Suprapubic skin (tissue), 4 donors: ENCODE measurements at regions not wholly inside any gene's neighbourhood (a gene's known extent, or its start where the extent isn't known, plus 50 kb on each side); places are given as distances from the start of the nearest gene placed in this dataset.
"Not testable (repeated sequence)": the region's sequence is repeated elsewhere in the genome, so short reads cannot be mapped to it uniquely, and the experiment has no call there.

Source experiments
- DNase-seq, 2 donors: peaks; one replicate each; pipeline ENCODE4 v3.0.0-alpha.2; 2019; ENCODE audit warnings: low spot score in 2 of 2
- H3K27ac ChIP-seq: fragments of 200-600 bp; sonication (generic); one replicate; pipeline ENCODE4 v1.5.1; 2019
- H3K27me3 ChIP-seq: fragments of 200-600 bp; sonication (generic); one replicate; pipeline ENCODE4 v1.5.1; 2019
- H3K36me3 ChIP-seq: fragments of 200-600 bp; sonication (generic); one replicate; pipeline ENCODE4 v1.5.1; 2019
- H3K4me1 ChIP-seq: fragments of 200-600 bp; sonication (generic); one replicate; pipeline ENCODE4 v1.5.1; 2019
- H3K4me3 ChIP-seq: fragments of 200-600 bp; sonication (generic); one replicate; pipeline ENCODE4 v1.5.1; 2019; ENCODE audit warnings: mild to moderate bottlenecking
- H3K9me3 ChIP-seq: fragments of 200-600 bp; sonication (generic); one replicate; pipeline ENCODE4 v1.5.1; 2019
- EP300 ChIP-seq: sonication (generic); formaldehyde crosslinking; IDR thresholded peaks from one replicate; pipeline ENCODE4 v1.6.1; 2017; ENCODE audit warnings: antibody characterized with exemption
- POLR2A ChIP-seq, 2 donors: fragments of 450-650 bp; IDR thresholded peaks; one replicate each; pipeline ENCODE4 v1.6.1; 2017; ENCODE audit warnings: antibody characterized with exemption in 2 of 2, mild to moderate bottlenecking in 2 of 2, moderate library complexity in 2 of 2
- POLR2AphosphoS5 ChIP-seq, 3 donors: sonication (generic); formaldehyde crosslinking; IDR thresholded peaks; one replicate each; pipeline ENCODE4 v1.6.1; 2017; ENCODE audit warnings: antibody characterized with exemption in 3 of 3
- WGBS: methylation state at CpG from one replicate; pipeline ENCODE4 v1.1.5; 2018; 5-methylcytosine and 5-hydroxymethylcytosine counted together
- TF ChIP-seq, protein P1 (sequence below), 2 donors: fragments of 200-600 bp in 1 of 2; fragments of 450-650 bp in 1 of 2; sonication (generic) in 1 of 2; IDR thresholded peaks; one replicate each; pipeline ENCODE4 v1.5.1; 2016 to 2019; ENCODE audit warnings: antibody characterized with exemption in 2 of 2, mild to moderate bottlenecking in 1 of 2, moderate library complexity in 1 of 2

DNA sequence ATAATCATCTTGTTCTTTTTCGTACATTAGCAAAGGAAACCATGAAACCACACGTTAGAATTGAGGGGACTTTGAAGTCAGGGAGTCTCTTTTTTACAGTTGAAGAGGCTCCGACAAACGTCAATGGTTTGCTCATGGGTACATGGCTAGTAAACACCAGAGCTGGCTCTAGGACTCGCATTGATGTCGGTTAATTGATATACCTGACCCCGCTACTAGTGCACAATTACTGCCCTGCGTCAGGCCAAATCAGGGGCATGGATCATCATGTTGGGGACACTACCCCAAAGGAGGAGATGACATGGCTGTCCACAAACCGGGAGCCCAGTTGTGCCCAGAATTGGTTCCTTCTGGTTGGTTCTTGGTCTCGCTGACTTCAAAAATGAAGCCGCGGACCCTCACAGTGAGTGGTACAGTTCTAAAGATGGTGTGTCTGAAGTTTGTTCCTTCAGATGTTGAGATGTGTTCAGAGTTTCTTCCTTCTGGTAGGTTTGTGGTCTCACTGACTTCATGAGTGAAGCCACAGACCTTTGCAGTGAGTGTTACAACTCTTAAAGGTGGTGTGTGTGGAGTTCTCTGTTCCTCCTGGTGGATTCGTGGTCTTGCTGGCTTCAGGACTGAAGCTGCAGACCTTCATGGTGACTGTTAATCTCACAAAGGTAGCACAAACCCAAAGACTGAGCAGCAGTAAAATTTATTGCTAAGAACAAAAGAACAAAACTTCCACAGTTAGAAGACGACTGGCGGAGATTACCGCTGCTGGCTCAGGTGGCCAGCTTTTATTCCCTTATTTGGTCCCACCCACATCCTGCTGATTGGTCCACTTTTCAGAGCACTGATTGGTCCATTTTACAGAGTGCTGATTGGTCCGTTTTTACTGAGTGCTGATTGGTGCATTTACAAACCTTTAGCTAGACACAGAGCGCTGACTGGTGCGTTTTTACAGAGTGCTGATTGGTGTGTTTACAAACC, 126.9 kb upstream of the ERRFI1 start:
- no peak for TF ChIP-seq EP300
- TF ChIP-seq, protein P1, sequence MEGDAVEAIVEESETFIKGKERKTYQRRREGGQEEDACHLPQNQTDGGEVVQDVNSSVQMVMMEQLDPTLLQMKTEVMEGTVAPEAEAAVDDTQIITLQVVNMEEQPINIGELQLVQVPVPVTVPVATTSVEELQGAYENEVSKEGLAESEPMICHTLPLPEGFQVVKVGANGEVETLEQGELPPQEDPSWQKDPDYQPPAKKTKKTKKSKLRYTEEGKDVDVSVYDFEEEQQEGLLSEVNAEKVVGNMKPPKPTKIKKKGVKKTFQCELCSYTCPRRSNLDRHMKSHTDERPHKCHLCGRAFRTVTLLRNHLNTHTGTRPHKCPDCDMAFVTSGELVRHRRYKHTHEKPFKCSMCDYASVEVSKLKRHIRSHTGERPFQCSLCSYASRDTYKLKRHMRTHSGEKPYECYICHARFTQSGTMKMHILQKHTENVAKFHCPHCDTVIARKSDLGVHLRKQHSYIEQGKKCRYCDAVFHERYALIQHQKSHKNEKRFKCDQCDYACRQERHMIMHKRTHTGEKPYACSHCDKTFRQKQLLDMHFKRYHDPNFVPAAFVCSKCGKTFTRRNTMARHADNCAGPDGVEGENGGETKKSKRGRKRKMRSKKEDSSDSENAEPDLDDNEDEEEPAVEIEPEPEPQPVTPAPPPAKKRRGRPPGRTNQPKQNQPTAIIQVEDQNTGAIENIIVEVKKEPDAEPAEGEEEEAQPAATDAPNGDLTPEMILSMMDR (IDR thresholded peaks at IDR 0.05), result no peak
- TF ChIP-seq POLR2AphosphoS5 (IDR thresholded peaks at IDR 0.05), result no peak
- TF ChIP-seq POLR2A (IDR thresholded peaks at IDR 0.05), result no peak
- H3K4me3 ChIP-seq, result no peak overlapping the region
- no peak for DNase-seq
- H3K27me3 ChIP-seq, result no peaks in the 10 kb centered on the region
- H3K9me3 ChIP-seq, result no peaks in the 10 kb centered on the region
- no peaks in the 10 kb centered on the region for H3K36me3 ChIP-seq
- 85% methylated on average over 19 of the region's 19 CpGs for WGBS
- peaks cover 3% of the 10 kb centered on the region for H3K4me1 ChIP-seq
- H3K27ac ChIP-seq, result peak overlapping the region; percentile 35

DNA sequence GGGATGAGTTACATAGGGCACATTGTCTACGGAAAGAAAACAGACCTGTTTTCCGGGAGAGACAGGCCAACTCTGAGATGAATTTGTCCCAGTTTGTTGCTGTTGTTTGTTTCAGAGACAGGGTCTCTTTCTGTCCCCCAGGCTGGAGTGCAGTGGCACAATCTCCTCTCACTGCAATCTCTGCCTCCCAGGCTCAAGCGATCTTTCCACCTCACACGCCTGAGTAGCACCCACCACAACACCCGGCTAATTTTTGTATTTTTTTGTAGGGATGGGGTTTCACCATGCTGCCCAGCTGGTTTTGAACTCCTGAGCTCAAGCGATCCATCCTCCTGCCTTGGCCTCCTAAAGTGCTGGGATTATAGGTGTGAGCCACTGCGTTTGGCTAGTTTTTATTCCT, 125.5 kb upstream of the ERRFI1 start:
- 83% methylated on average over 7 of the region's 7 CpGs for WGBS
- TF ChIP-seq EP300, result no peak
- TF ChIP-seq POLR2AphosphoS5 (IDR thresholded peaks at IDR 0.05), result no peak
- TF ChIP-seq, protein P1 (IDR thresholded peaks at IDR 0.05), result no peak
- TF ChIP-seq POLR2A (IDR thresholded peaks at IDR 0.05), result no peak
- Histone ChIP-seq H3K27me3 (no peaks in the 10 kb centered on the region), H3K9me3 (no peaks in the 10 kb centered on the region), H3K27ac (no peak overlapping the region), H3K4me1 (peaks cover 12% of the 10 kb centered on the region), H3K4me3 (no peak overlapping the region), H3K36me3 (no peaks in the 10 kb centered on the region)
- DNase-seq, result no peak

DNA sequence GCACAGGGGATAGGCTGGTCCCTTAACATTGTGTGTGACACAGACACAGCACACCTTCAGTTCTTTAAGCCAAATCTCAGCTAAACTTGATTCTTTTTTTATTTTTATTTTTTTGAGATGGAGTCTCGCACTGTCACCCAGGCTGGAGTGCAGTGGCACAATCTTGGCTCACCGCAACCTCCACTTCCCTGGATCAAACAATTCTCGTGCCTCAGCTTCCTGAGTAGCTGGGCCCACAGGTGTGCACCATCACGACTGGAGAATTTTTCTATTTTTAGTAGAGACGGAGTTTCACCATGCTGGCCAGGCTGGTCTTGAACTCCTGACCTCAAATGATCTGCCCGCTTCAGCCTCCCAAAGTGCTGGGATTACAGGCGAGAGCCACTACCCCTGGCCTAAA, 123.6 kb upstream of the ERRFI1 start:
- not testable (repeated sequence) for H3K4me1 ChIP-seq, H3K4me3 ChIP-seq, H3K27ac ChIP-seq, DNase-seq, H3K36me3 ChIP-seq, H3K9me3 ChIP-seq, H3K27me3 ChIP-seq
- 76% methylated on average over 7 of the region's 7 CpGs for WGBS

DNA sequence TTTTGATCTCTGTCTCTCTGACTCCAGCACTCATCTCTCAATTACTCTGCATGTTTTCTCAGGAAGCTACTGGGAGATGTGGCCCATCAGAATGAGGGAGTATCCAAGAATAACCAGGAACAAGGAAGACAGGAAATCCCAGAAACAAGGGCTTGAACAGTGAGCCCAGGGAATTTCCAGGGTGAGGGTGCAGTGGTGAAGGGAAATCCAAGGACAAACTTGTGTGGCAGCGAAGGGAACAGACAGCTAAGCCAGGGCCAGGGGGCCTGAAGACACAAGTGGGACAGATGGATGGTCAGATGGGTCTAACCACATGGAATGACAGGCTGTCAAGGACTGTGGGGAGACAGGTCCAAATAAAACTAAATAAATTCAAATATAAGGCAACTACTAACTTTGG, 121.8 kb upstream of the ERRFI1 start:
- Histone ChIP-seq H3K9me3 (no peaks in the 10 kb centered on the region), H3K36me3 (no peaks in the 10 kb centered on the region), H3K4me1 (peaks cover 9% of the 10 kb centered on the region), H3K27me3 (no peaks in the 10 kb centered on the region), H3K27ac (no peak overlapping the region), H3K4me3 (no peak overlapping the region)
- TF ChIP-seq POLR2AphosphoS5 (IDR thresholded peaks at IDR 0.05), result no peak
- TF ChIP-seq POLR2A (IDR thresholded peaks at IDR 0.05), result no peak
- TF ChIP-seq EP300, result no peak
- TF ChIP-seq, protein P1 (IDR thresholded peaks at IDR 0.05), result no peak
- no peak for DNase-seq
- 54% methylated on average over 1 of the region's 1 CpG for WGBS

DNA sequence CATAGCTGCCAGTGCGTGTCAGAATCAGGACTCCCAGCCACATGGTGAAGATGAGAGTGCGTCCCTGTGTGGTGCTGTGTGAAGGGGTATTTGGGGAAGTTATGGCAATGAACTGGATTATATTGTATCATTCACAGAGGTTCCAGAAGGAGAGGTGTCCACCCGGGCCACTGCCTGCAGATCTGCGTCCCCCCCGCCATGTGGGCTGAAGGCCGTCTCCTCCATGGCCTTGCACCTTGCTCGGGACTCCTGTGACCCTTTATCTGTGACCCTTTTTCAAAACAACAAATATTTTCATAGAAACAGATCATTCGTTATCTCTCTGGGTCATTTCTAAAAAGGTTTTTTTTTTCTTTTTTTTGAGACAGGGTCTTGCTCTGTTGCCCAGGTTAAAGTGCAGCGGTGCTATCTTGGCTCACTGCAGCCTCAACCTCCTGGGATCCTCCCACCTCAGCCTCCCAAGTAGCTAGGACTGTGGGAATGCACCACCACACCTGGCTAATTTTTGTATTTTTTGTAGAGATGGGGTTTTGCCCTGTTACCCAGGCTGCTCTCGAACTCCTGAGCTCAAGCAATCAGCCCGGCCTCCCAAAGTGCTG, 120.2 kb upstream of the ERRFI1 start:
- no peak overlapping the region for H3K4me3 ChIP-seq
- H3K36me3 ChIP-seq, result no peaks in the 10 kb centered on the region
- no peak overlapping the region for H3K27ac ChIP-seq
- H3K27me3 ChIP-seq, result no peaks in the 10 kb centered on the region
- H3K9me3 ChIP-seq, result no peaks in the 10 kb centered on the region
- 96% methylated on average over 11 of the region's 11 CpGs for WGBS
- TF ChIP-seq POLR2AphosphoS5 (IDR thresholded peaks at IDR 0.05), result no peak
- TF ChIP-seq, protein P1 (IDR thresholded peaks at IDR 0.05), result no peak
- TF ChIP-seq POLR2A (IDR thresholded peaks at IDR 0.05), result no peak
- TF ChIP-seq EP300, result no peak
- no peak for DNase-seq
- H3K4me1 ChIP-seq, result peaks cover 9% of the 10 kb centered on the region
